Superior temporal gyrus (tissue), 1 donor: ENCODE measurements at regions not wholly inside any gene's neighbourhood (a gene's known extent, or its start where the extent isn't known, plus 50 kb on each side); places are given as distances from the start of the nearest gene placed in this dataset.

Experiments used
- DNase-seq: peaks from one replicate; pipeline ENCODE4 v3.0.0-alpha.2; 2016; ENCODE audit errors: extremely low spot score

DNA sequence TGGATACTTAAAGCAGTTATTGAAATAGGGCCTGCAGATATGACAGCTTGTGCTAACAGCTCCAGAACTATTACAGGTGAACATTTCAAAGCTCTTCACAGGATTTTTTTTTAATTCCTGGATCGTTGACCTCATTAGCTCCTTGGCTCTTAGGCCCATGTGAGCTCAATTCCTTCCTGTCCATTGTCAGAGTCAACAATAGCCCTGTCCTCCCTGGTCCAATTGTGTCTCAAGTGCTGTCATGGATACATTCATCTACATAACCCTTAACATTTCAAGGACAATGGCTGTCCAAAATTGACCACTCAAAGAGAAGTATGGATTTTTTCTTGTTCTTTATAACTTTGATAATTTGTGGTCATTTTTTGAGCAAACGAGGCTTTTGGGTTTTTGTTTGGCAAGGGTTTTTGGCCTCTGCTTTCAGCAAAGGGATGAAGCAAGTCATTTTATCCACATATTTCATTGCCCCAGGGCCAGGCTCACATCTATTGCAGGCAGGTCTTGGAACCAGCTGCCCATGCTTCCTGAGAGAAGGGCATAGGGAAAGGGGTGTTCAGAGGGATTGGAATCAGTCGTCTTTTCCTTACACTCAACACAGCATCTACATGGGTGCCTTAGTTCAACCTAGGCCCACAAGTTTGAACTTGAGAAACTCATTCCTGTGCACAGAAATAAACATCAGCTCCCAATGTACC, 282.1 kb downstream of the TPBG start:
- no peak for DNase-seq

- DNase-seq: no peak
Measured at GRCh38 chr6:82646231-82646615, 282.6 kb downstream of the TPBG start.

DNA sequence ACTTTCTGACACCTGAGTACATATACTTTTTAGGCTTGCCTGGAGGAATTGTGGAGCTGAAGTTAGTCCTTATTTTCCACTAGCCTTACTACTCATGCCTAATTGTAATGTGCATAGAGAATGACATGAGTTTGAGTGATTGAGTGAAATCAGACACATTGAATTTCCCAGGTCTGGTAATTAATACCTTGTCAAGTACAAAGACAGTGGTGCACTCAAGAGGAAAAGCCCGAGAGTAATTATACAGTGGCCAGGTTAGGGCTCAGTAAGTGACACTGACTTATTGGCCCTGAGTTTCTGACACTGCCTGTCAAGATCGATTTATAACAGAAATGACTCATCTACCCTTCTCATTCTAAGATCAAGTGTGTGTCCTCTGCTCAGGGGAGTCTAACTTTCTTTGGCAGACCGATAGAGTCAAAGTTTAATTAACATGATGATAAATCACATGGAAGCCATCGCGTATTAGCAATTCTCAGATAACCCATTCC, 288.3 kb downstream of the TPBG start:
- DNase-seq: no peak

DNA sequence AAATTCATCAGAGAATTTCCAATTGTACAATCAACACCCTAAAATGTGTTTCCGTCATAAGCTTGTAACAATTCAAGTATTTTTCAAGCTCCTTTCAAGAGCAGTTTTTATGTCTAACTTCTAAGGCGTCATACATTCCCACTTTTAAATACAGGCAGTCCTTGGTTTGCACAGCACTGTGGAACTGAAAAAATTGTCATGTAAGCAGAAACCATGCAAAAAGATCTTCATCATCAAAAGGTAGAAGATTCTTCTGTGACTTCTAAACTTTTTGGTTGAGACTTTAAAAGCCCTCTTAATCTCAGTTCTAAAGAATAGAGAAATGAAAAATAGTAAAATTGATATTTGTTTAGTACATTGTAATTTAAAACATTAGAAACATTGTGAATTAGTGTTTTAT, 315.6 kb downstream of the TPBG start:
- DNase-seq: no peak

- no peak for DNase-seq
Measured at GRCh38 chr6:82680192-82680591, 316.6 kb downstream of the TPBG start.

DNA sequence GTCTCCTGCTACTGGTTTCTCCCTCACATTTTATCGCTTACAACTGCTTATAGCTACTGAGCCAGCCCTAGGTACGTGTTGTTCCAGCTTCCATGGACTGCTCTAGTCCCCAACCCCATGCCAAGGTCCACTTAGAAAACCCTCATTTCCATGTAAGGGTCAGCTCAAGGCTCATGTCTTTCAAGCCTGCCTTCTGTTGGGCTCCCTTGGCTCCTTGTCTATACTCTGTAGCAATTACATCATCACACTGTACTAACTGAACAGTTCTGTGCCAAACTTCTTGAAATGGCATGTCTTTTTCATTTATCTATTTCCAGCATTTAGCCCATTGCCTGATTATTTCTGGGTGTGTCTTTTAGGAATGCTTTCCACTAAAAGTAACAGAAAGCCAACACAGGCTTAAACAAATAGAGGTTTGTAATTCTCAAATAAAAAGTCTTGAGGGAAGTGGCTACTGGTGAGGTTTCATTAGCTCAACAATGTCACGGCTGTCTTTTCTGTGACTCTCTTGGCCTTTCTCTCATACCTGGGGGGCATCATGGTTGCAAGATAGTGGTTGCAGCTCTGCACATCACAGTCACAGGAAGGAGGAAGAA, 317.6 kb downstream of the TPBG start:
- no peak for DNase-seq

GRCh38 chr6:82686719-82687118, 323.1 kb downstream of the TPBG start:
- no peak for DNase-seq

DNA sequence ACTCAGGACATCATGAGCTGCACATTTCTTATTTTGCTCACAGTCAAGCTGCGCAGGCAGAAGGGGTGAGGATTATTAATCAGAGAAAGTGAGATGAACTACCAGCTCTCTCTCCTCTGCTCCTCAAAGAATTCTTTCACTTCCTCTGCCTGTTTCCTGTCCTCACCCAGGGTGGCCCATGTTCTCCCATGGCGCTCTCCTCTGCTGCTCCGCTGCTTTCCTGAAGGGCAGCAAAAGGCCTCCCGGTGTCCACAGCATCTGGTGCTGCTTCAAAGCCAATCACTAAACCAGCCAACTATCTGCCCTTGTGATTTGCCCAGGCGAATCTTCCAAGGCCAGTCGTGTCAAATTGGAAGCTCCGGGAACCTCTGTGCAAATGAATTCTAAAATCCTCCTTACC, 324.2 kb downstream of the TPBG start:
- DNase-seq: no peak

DNA sequence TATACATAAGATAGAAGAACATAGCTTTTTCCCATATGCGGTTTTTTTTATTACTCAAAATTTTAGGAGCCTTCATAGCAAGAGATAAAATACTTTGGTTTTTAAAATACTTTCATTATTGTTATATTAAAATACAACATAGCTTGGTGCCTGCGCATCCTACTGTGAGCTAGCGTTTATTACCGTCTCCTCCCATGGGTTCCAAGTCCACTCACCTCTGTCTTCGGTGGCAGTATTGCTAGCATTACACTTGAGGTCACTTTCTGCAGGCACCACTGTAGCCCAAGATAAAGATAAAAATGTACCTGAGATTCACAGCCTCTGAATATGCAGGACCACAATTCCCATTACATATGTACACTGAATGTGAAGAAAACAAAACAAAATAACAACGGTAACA, 326.7 kb downstream of the TPBG start:
- DNase-seq: no peak

DNA sequence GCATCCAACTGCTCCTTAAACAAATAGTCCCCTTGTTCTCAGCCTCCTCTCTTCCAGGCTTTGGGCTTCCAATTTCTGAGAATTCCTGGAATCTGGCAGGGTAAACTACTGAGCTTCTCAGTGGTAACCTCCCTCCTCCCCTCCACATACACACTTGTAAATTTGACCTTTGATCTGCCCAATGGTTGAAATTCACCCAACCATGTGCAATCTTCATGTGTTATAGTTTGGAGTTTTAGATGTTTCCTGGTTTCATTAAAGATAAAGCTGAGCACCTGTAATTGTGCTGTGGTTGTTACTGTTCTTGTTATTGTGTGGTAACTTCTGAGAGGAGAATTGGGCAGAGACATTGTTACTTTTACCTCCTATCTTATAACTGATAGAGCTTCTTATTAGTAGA, 328.4 kb downstream of the TPBG start:
- DNase-seq: no peak

DNA sequence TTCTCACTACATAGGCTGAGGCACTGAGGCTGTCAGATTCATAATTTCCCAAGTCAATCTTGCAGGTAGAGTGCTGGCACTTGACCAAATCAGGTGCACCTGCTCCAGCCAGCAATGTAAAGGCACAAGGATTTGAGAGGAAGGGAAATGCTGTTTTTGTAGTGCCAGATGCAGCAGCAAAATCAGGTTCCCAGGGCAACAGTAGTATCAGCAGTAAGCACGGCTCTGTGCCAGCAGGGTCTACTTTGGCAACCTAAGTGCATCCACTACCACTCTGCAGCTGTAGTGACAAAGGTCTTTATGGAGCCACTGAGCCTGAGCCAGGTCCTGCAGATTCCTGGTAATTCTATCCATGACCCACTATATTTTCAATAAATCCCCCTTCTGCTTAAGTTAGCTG, 329.5 kb downstream of the TPBG start:
- no peak for DNase-seq

DNA sequence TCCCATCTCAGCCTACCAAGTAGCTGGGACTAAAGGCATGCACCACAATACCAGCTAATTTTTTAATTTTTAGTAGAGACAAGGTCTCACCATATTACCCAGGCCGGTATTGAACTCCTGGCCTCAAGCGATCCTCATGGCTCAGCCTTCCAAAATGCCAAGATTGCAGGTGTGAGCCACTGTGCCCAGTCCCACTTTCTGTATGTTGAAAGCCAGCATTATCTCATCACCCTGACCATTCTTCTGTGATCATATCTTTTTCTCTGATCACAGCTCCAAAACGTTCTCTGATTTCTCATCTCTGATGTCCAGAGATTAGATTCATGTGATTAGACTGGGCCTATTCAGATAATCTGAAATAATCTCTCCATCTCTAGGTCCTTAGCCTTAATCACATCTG, 337.7 kb downstream of the TPBG start:
- DNase-seq: no peak

DNA sequence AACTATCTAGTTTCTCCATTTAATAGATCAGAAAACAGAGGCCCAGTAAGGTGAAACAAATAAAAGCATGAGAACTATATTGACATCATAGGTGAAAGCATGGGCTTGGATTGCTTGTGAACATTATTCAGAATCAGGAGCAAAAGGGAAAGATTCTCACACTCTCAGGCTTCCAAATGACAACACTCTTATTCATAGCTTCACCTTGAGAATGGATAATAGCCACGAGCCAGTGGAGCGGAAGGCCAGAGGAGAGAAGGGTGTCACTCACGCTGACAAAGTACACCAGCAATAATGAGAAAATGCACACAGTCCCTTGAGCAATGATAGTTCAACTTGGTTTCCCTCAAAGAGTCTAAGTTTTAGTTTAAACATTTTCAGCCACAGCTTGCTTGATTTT, 339.0 kb downstream of the TPBG start:
- DNase-seq: no peak

- DNase-seq: no peak
Measured at GRCh38 chr6:82703230-82703629, 339.6 kb downstream of the TPBG start.

DNA sequence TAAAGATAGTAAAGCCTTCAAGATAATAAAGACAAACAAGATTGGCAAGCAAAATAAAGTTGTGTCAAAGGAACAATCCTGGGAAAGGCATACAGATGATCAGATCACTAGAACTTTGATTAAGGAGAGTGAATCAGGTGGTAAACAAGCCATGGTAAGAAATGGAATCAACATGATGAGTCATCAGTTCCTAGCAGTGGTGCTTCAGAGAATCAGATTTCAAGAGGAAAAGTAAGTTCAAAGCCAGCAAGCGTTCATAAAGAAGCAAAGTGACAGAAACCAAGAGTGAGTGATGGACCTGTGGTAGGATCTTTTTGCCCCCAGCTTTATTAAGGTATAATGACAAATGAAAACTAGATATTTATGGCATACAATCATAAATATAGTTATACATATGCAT, 340.4 kb downstream of the TPBG start:
- no peak for DNase-seq

DNA sequence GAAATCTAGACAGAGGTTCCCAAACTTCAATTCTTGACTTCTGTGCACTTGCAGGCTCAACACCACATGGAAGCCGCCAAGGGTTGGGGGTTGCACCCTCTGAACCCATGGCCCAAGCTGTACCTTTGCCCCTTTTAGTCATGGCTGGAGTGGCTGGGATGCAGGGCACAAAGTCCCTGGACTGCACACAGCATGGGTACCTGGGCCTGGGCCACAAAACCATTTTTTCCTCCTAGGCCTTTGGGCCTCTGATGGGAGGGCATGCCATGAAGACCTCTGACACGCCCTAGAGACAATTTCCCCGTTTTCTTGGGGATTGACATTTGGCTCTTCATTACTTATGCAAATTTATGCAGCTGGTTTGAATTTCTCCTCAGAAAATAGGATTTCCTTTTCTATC, 342.0 kb downstream of the TPBG start:
- no peak for DNase-seq

DNA sequence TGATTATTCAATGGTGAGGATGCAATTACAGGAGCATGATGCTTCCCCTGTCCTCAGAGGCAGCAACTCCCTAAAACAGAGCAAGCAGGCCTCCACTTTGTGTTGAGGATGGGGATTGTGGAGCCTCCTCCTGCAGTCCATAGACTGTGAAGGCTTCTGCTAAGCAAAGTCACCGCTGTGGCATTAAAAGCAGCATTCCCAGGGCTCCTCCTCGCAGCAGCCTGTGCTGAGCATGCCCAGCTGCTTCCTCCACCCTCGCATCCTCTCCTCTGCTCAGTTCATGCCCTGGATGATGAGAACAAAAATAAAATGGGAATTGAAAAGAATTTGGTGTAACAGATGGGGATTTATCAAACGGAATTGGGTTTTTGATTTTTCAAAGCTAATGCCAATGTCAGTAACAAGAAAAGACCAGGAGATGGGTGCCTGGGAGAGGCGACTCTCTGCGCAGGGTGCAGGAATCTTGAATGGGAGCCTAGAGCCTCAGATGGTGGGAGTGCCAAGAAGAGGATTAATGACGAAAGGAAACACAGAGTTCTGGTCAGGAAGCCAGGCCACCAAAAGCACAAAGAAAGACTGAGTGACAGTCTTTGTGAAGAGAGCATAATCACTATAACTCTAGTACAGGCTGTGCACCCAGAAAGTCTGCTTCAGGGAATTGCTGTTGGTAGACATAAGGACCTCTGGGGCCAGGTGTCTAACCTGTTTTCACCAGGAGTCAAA, 347.6 kb downstream of the TPBG start:
- peak; percentile 49 for DNase-seq

GRCh38 chr6:82711971-82712370, 348.4 kb downstream of the TPBG start:
- no peak for DNase-seq

- DNase-seq: no peak
Measured at GRCh38 chr6:82712389-82712788, 348.8 kb downstream of the TPBG start.

- DNase-seq: no peak
Measured at GRCh38 chr6:82712826-82713225, 349.2 kb downstream of the TPBG start.

- DNase-seq: no peak
Measured at GRCh38 chr6:82720992-82721391, 344.6 kb downstream of the UBE3D start.

GRCh38 chr6:82735790-82736189, 329.9 kb downstream of the UBE3D start:
- DNase-seq: no peak

- DNase-seq: no peak
Measured at GRCh38 chr6:82737965-82738364, 327.7 kb downstream of the UBE3D start.
